Endothelial cell of umbilical vein (primary cell): ENCODE measurements at regions not wholly inside any gene's neighbourhood (a gene's known extent, or its start where the extent isn't known, plus 50 kb on each side); places are given as distances from the start of the nearest gene placed in this dataset.

Experiments
- BruUV-seq: library from RNA; stranded (reverse); fragments of 400-500 nt; replicated peaks from 2 replicates; lab custom pipeline; 2021; lab: Mats Ljungman, UMichigan
- CTCF ChIA-PET: fragments of 300-600, 350-600 bp; sonication (Branson Sonifier 250); formaldehyde crosslinking; loops from one replicate; lab custom pipeline; 2021; ENCODE audit warnings: antibody characterized with exemption, inconsistent platforms; lab: Charles Lee
- POLR2A ChIA-PET: fragments of 300-600, 350-600 bp; sonication (Branson Sonifier 250); formaldehyde crosslinking; loops from one replicate; lab custom pipeline; 2021; ENCODE audit warnings: antibody characterized with exemption, inconsistent platforms; lab: Charles Lee
- DNase-seq: peaks from one replicate; pipeline ENCODE4 v3.0.0-alpha.2; 2011; ENCODE audit warnings: low read depth, low spot score
- FAIRE-seq: peaks from 2 replicates; lab custom pipeline; 2011; peaks lifted over from hg19 to GRCh38; lab: Jason Lieb, UNC
- H2AFZ ChIP-seq: 2 replicates; pipeline ENCODE4 v1.6.0; 2012; ENCODE audit warnings: low read depth, low read length, control low read depth, inconsistent platforms
- H3K27ac ChIP-seq: 2 replicates; pipeline ENCODE4 v1.5.1; 2011; ENCODE audit warnings: low read depth, mild to moderate bottlenecking, control low read depth, low read length, moderate library complexity; ENCODE audit not compliant: insufficient read depth
- H3K27me3 ChIP-seq, 2 experiments: 2 replicates each; pipeline versions ENCODE4 v1.6.0 to v1.6.1; 2011; ENCODE audit warnings: low read length in 2 of 2, mixed read lengths in 1 of 2; ENCODE audit not compliant: control insufficient read depth in 2 of 2, insufficient read depth in 2 of 2
- H3K36me3 ChIP-seq, 2 experiments: 2 replicates in 1 of 2; 3 replicates in 1 of 2; pipeline ENCODE4 v1.5.1; 2011; ENCODE audit warnings: low read length in 2 of 2, mild to moderate bottlenecking in 1 of 2, moderate library complexity in 1 of 2; ENCODE audit not compliant: control insufficient read depth in 2 of 2, insufficient read depth in 2 of 2; ENCODE audit errors: extremely low read depth in 1 of 2
- H3K4me1 ChIP-seq: 3 replicates; pipeline ENCODE4 v1.5.1; 2011; ENCODE audit warnings: mild to moderate bottlenecking, low read length; ENCODE audit not compliant: control insufficient read depth, insufficient read depth; ENCODE audit errors: extremely low read depth
- H3K4me2 ChIP-seq: 2 replicates; pipeline ENCODE4 v1.6.1; 2011; ENCODE audit warnings: low read length, control low read depth, mixed read lengths; ENCODE audit not compliant: insufficient read depth
- H3K4me3 ChIP-seq, 3 experiments: fragments of 200-600 bp in 1 of 3; sonication (generic), shearing (Covaris generic) in 1 of 3; replicated peaks in 1 of 3; 2 replicates each; pipeline ENCODE4 v1.5.1; 2011 to 2016; ENCODE audit warnings: control low read depth in 3 of 3, low read length in 3 of 3, mild to moderate bottlenecking in 2 of 3, inconsistent platforms in 1 of 3, low read depth in 1 of 3, moderate library complexity in 1 of 3; ENCODE audit not compliant: insufficient read depth in 1 of 3
- H3K79me2 ChIP-seq: 2 replicates; pipeline ENCODE4 v1.6.0; 2012; ENCODE audit warnings: low read length, inconsistent platforms; ENCODE audit not compliant: control insufficient read depth, insufficient read depth
- H3K9ac ChIP-seq: replicated peaks from 2 replicates; pipeline ENCODE3; 2011; ENCODE audit warnings: low read length, control low read depth; ENCODE audit not compliant: insufficient read depth; ENCODE audit errors: extremely low read depth
- H3K9me1 ChIP-seq: replicated peaks from 3 replicates; pipeline ENCODE4 v1.6.0; 2011; ENCODE audit warnings: mild to moderate bottlenecking, low read length; ENCODE audit not compliant: control insufficient read depth, insufficient read depth; ENCODE audit errors: extremely low read depth
- H3K9me3 ChIP-seq: replicated peaks from 2 replicates; pipeline ENCODE4 v1.5.1; 2012; ENCODE audit warnings: low read length, inconsistent platforms; ENCODE audit not compliant: control insufficient read depth, insufficient read depth
- H4K20me1 ChIP-seq: replicated peaks from 2 replicates; pipeline ENCODE3; 2011; ENCODE audit warnings: mild to moderate bottlenecking, low read length; ENCODE audit not compliant: control insufficient read depth, insufficient read depth; ENCODE audit errors: extremely low read depth
- EZH2 ChIP-seq: IDR thresholded peaks from 2 replicates; pipeline ENCODE4 v1.6.1; 2012; ENCODE audit warnings: borderline replicate concordance, low read depth, mild to moderate bottlenecking, moderate library complexity, low read length, inconsistent platforms; ENCODE audit not compliant: severe bottlenecking
- FOS ChIP-seq: IDR thresholded peaks from 2 replicates; pipeline ENCODE4 v1.6.1; 2011; ENCODE audit warnings: mild to moderate bottlenecking, low read length, moderate library complexity, borderline replicate concordance; ENCODE audit not compliant: insufficient read depth
- GATA2 ChIP-seq: IDR thresholded peaks from 2 replicates; pipeline ENCODE4 v1.7.0; 2011; ENCODE audit warnings: low read depth, mild to moderate bottlenecking, moderate library complexity, mixed read lengths, low read length; ENCODE audit not compliant: insufficient read length, insufficient read depth
- JUN ChIP-seq: IDR thresholded peaks from 2 replicates; pipeline ENCODE4 v1.6.1; 2011; ENCODE audit warnings: borderline replicate concordance, low read depth; ENCODE audit not compliant: insufficient read length, insufficient read depth
- MYC ChIP-seq: IDR thresholded peaks from one replicate; pipeline ENCODE4 v1.6.1; 2011; ENCODE audit warnings: mild to moderate bottlenecking, low read depth, low read length
- POLR2A ChIP-seq: IDR thresholded peaks from 2 replicates; pipeline ENCODE4 v1.6.1; 2012; ENCODE audit warnings: low read depth, mild to moderate bottlenecking, control low read depth, low read length
- POLR2AphosphoS5 ChIP-seq: IDR thresholded peaks from 2 replicates; pipeline ENCODE4 v1.6.1; 2012; ENCODE audit warnings: low read depth, mild to moderate bottlenecking, control low read depth, low read length, moderate library complexity; ENCODE audit not compliant: insufficient read depth
- dilution Hi-C: fragments of 300-500 bp; cut with MboI; formaldehyde crosslinking; loops from one replicate; pipeline ENCODE4 v1.15.0; 2019; ENCODE audit warnings: low sequenced_read_pairs; ENCODE audit not compliant: extremely low pct_ligation_motif_present
- intact Hi-C: fragments of 100-400 bp; cut with micrococcal nuclease; formaldehyde crosslinking; loops from one replicate; pipeline ENCODE4 v1.10.0; 2022
- TF ChIP-seq, protein P1 (sequence below): IDR thresholded peaks from 2 replicates; pipeline ENCODE4 v1.6.1; 2011; ENCODE audit not compliant: insufficient read depth, insufficient read length
- TF ChIP-seq, protein P2 (sequence below), 2 donors: IDR thresholded peaks; 1 replicate in 1 of 2; 2 replicates in 1 of 2; pipeline ENCODE4 v1.5.1; 2011; ENCODE audit warnings: low read length in 2 of 2, mild to moderate bottlenecking in 2 of 2, moderate library complexity in 2 of 2, control low read depth in 1 of 2, inconsistent platforms in 1 of 2, low read depth in 1 of 2; ENCODE audit not compliant: insufficient read depth in 1 of 2; ENCODE audit errors: extremely low read depth in 1 of 2

DNA sequence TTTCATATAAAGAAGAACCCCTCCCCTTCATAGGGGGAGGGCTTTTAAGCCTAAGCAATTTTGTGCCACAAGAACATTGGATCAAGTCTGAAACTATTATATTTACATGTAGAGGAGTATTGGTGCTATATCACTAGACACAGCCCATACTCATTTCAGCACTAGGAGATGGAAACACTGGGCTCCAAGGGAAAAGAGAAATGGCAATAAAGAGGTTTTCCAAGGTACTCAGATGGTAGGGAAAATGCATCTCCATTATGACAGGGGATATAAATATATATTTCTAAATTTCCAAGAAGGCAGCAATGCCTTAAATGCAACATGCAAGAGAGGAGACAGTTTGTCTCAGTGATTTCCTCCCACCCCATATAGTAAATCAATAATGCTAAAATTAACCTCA is 209.0 kb downstream of the RAB38 start:
- intact Hi-C loops: no loop called here
- Histone ChIP-seq H3K4me1 (no peaks in the 10 kb centered on the region), H4K20me1 (no peaks in the 10 kb centered on the region), H3K27ac (no peak overlapping the region), H3K4me3 (no peak overlapping the region), H3K36me3 (no peaks in the 10 kb centered on the region), H3K27me3 (no peaks in the 10 kb centered on the region), H3K9me1 (no peaks in the 10 kb centered on the region), H3K9ac (no peak overlapping the region), H3K9me3 (no peaks in the 10 kb centered on the region), H2AFZ (no peak overlapping the region), H3K79me2 (no peaks in the 10 kb centered on the region), H3K4me2 (no peak overlapping the region)
- no peak for DNase-seq
- dilution Hi-C loops: no loop called here
- CTCF ChIA-PET: no interaction called here
- no TSS peak for BruUV-seq
- POLR2A ChIA-PET: no interaction called here
- TF ChIP-seq POLR2A (no peak), FOS (no peak), POLR2AphosphoS5 (no peak), EZH2 (no peak), MYC (no peak), GATA2 (no peak), JUN (no peak)
- TF ChIP-seq, protein P1, sequence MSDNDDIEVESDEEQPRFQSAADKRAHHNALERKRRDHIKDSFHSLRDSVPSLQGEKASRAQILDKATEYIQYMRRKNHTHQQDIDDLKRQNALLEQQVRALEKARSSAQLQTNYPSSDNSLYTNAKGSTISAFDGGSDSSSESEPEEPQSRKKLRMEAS: no peak
- TF ChIP-seq, protein P2, sequence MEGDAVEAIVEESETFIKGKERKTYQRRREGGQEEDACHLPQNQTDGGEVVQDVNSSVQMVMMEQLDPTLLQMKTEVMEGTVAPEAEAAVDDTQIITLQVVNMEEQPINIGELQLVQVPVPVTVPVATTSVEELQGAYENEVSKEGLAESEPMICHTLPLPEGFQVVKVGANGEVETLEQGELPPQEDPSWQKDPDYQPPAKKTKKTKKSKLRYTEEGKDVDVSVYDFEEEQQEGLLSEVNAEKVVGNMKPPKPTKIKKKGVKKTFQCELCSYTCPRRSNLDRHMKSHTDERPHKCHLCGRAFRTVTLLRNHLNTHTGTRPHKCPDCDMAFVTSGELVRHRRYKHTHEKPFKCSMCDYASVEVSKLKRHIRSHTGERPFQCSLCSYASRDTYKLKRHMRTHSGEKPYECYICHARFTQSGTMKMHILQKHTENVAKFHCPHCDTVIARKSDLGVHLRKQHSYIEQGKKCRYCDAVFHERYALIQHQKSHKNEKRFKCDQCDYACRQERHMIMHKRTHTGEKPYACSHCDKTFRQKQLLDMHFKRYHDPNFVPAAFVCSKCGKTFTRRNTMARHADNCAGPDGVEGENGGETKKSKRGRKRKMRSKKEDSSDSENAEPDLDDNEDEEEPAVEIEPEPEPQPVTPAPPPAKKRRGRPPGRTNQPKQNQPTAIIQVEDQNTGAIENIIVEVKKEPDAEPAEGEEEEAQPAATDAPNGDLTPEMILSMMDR (IDR thresholded peaks at IDR 0.05; ENCODE audit: extremely low read depth in 1 of 2, insufficient read depth in 1 of 2, low read depth in 1 of 2, low read length in 2 of 2): no peak
- no peak for FAIRE-seq
